HS-5 (cell line): ENCODE measurements at regions not wholly inside any gene's neighbourhood (a gene's known extent, or its start where the extent isn't known, plus 50 kb on each side); places are given as distances from the start of the nearest gene placed in this dataset.
A peak's percentile ranks its signal among the peaks of the same experiment; 100 is the strongest.
"Not testable (repeated sequence)": the region's sequence is repeated elsewhere in the genome, so short reads cannot be mapped to it uniquely, and the experiment has no call there.

ENCODE experiments used
- DNase-seq: peaks from one replicate; pipeline ENCODE4 v3.0.0-alpha.2; 2012; ENCODE audit warnings: low read depth

- not testable (repeated sequence) for DNase-seq
These were observed 51.1 kb upstream of the BNC1 start for GRCh38 chr15:83335542-83335941.

GRCh38 chr15:83339396-83339795 lies 54.9 kb upstream of the BNC1 start:
- DNase-seq, result no peak

GRCh38 chr15:83340087-83340486 lies 55.6 kb upstream of the BNC1 start:
- DNase-seq, result no peak

- no peak for DNase-seq
These were observed 61.9 kb upstream of the BNC1 start for GRCh38 chr15:83346342-83346741.

DNA sequence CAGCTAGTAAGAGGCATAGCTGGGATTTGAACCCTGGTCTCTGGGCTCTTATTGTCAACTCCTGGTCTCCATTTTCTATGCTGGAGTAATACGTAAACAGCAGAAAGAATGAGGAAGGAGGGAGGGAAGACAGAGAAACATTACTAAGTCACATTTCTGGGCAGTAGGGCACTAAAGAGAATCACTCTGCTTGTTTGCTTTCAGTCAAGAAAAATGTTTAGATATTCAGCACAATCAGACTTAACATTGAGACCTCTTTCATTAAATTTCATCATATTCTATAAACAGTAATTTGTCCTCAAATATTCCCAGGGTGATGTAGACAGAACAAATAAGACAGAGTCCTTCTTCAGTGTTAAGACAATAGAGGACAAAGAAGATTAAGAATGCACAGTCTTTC lies 67.7 kb upstream of the BNC1 start:
- no peak for DNase-seq

DNA sequence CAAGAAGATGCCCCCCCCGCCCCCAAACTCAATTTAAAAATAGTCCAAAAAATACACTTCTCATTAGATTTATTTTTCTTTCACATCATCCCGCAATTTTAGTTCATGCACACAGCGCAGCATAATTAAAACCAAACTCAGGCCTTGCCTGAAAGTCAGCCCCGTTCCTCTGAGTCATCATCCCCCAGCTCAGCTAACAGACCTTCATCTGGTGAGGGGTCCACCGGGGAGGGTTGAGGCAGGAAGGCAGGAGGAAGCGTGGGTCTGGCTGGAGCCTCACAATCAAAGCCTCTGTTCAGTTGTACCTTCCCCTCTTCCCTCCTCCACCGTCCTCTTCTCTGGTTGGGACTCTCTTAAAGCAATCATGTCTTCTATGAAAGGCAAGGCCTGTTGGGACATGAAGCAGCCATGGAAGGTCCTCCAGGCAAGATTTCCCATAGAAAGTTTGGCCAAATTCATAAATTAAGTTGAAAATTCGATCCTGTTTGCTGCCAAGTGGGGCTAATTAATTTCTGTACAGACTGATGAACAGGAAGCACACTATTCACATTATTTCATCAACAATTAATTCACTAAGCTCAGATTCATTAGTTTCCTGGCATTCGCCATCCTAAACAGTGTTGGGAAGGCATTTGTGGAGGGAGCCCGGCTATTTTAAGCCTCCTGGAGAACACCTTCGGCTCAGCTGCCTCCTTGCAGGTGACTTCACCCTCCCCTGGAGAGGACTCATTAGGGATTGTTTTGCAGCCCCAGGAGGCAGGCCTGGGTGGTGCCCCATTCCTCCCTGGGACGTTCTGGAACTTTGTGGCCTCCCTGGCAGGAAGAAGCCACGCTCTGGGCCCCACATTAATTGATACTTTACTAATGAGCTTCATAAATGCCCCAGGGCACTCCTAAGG lies 72.3 kb upstream of the BNC1 start:
- DNase-seq, result no peak

GRCh38 chr15:83358972-83359564 lies 74.6 kb upstream of the BNC1 start:
- no peak for DNase-seq

DNA sequence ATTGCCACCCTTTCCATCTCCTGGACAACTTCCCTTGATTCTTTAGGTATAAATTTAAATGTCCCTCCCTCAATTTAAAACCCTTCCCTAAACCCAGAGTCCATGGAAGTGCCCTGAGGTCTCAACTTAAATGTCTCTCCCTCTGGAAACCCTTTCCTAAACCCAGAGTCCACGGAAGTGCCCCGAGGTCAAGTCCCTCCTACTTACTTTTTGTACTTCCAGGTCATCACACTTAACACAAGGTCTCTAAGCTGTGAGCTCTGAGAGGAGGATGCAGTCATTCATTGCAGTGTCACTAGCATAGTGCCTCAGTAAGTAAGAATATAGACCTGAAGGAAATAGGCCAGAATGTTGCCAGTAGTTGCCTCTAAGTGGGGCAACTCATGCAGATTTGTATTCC lies 78.2 kb upstream of the BNC1 start:
- no peak for DNase-seq

- no peak for DNase-seq
These were observed 80.0 kb upstream of the BNC1 start for GRCh38 chr15:83364501-83364900.

DNA sequence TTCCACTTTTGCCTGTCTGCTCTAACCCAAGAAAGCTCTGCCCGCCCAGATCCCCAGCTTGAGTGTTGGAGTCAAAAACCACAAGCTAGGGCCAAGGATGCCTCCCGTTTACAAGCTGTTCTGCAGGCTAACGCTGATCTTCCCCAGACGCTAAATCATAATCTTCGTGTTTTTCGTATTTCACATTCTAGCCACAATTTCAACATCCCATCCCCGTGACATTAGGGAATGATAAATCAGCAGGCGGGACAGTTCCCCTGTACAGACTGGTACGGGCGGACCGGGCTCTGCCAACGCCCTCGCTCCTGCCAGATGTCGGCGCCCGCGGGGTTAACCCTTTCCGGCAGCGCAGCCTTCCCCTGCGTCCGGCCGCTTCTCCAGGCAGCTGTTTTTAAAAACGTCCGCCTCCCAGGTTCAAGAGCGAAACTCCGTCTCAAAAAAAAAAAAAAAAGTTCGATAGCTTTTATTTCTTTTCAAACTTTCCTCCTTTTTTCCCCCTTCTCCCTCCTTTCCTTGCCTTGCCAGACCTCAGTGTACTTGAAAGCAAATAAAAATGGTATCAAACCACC lies 81.0 kb upstream of the BNC1 start:
- peak; percentile 63 for DNase-seq

DNA sequence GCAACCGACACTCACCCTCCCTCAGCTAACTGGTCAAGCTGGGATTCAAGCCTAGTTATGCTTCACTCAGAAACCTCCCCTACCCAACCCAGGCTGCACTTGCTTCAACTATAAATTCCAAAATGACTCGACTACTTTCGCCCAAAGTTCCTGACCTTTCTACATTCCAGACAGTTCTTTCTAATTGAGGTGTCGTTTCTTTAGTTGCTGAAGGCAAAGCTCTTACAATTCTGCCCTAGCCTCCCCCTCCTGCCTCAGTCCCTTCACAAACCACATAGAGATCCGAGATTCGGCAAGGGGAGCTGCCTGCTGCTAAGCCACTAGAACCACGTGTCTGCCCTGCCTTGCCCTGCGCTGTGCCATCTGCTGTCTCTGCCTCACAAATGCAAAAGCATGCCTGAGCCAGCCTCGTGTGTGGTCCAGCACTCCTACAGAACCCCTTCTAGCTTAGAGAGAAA lies 74.7 kb upstream of the SH3GL3 start:
- peak; percentile 8 for DNase-seq

DNA sequence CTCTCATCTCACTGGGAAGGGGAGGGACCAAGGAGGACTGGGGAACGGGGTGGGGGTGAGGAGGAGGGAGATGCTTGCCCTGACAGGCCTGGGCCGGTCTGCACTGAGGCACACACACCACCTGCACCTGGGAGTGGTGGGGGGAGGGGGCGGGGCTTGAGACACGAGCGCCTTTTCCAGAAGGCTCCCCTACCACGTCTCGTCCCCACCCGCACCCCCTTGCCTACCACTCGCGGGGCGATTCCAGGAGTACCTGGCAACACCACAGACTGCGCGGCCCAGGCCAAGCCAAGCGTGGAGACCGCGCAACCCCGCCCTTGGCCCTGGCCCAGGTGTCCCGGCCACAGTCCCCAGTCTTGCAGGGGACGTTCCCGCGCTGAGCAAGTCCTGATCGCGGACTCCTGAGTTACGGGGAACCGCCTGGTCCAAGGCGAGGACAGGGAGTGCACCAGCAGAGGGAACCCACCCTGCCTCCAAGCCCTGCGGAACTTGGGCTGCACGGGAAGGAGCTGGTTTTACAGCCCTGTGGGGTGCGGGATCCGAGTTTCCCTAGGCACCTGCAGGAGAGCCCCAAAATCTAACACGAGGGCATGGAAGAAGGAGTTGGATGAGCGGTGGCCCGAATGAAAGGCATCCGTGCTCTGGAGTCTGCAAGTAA lies 68.1 kb upstream of the SH3GL3 start:
- DNase-seq, result no peak

GRCh38 chr15:83379579-83379959 lies 67.6 kb upstream of the SH3GL3 start:
- peak; percentile 53 for DNase-seq

DNA sequence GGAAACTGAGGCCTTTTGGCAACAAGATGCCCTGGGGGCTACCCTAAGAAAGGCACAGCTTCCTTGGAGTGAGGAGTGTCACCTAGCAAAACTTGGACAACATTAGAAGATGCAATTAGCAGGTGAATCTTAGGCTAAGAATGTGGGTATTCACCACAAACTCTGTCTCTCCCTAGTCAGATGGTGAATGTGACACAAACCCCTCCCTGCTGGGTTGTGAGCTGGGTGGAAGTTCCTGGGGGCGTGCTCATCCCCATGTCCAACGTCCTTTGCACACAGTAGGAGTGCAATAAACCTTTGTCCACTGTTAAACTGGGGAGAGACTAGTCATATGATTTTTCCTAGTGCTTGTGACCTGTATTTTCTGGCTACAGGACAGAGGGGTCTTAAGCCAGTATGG lies 67.1 kb upstream of the SH3GL3 start:
- peak; percentile 58 for DNase-seq

- DNase-seq, result peak; percentile 30
These were observed 66.5 kb upstream of the SH3GL3 start for GRCh38 chr15:83380682-83381081.

- DNase-seq, result not testable (repeated sequence)
These were observed 63.5 kb upstream of the SH3GL3 start for GRCh38 chr15:83383608-83384139.

- no peak for DNase-seq
These were observed 51.0 kb upstream of the SH3GL3 start for GRCh38 chr15:83396101-83396500.
